ENCODE measurements at regions not wholly inside any gene's neighbourhood (a gene's known extent, or its start where the extent isn't known, plus 50 kb on each side); places are given as distances from the start of the nearest gene placed in this dataset.

- no peak for DNase-seq
These were observed 137.4 kb upstream of the DMAC1 start for GRCh38 chr9:7936996-7937395.

- no peak for DNase-seq
These were observed 136.6 kb upstream of the DMAC1 start for GRCh38 chr9:7936163-7936562.

GRCh38 chr9:7935681-7936080, 136.1 kb upstream of the DMAC1 start:
- DNase-seq = no peak

GRCh38 chr9:7932767-7933166, 133.2 kb upstream of the DMAC1 start:
- DNase-seq = no peak

- no peak for DNase-seq
These were observed 131.0 kb upstream of the DMAC1 start for GRCh38 chr9:7930613-7931012.

GRCh38 chr9:7921545-7922197, 122.1 kb upstream of the DMAC1 start:
- no peak for DNase-seq

- DNase-seq = no peak
These were observed 112.5 kb upstream of the DMAC1 start for GRCh38 chr9:7912037-7912535.

GRCh38 chr9:7910426-7911020, 110.9 kb upstream of the DMAC1 start:
- no peak for DNase-seq

- no peak for DNase-seq
These were observed 110.0 kb upstream of the DMAC1 start for GRCh38 chr9:7909537-7909936.

GRCh38 chr9:7907551-7908337, 108.2 kb upstream of the DMAC1 start:
- DNase-seq = no peak

- no peak for DNase-seq
These were observed 107.4 kb upstream of the DMAC1 start for GRCh38 chr9:7906783-7907550.

- no peak for DNase-seq
These were observed 102.0 kb upstream of the DMAC1 start for GRCh38 chr9:7901621-7902020.

- DNase-seq = no peak
These were observed 101.0 kb upstream of the DMAC1 start for GRCh38 chr9:7900541-7900940.

GRCh38 chr9:7899753-7900152, 100.2 kb upstream of the DMAC1 start:
- no peak for DNase-seq

GRCh38 chr9:7894231-7894630, 94.7 kb upstream of the DMAC1 start:
- DNase-seq = no peak

- no peak for DNase-seq
These were observed 93.4 kb upstream of the DMAC1 start for GRCh38 chr9:7892975-7893374.

GRCh38 chr9:7879551-7880245, 80.1 kb upstream of the DMAC1 start:
- DNase-seq = peak; percentile 36

- no peak for DNase-seq
These were observed 72.6 kb upstream of the DMAC1 start for GRCh38 chr9:7871977-7872730.

- DNase-seq = no peak
These were observed 69.8 kb upstream of the DMAC1 start for GRCh38 chr9:7869340-7869739.

GRCh38 chr9:7862170-7862569, 62.6 kb upstream of the DMAC1 start:
- no peak for DNase-seq

- no peak for DNase-seq
These were observed 61.5 kb upstream of the DMAC1 start for GRCh38 chr9:7861086-7861485.

GRCh38 chr9:7860335-7860709, 60.7 kb upstream of the DMAC1 start:
- no peak for DNase-seq

Data from activated gamma-delta T cell treated with Interleukin-2 at 50 U/mL for 16 hours (primary cell).